Sigmoid colon (tissue), 6 donors: ENCODE measurements at regions not wholly inside any gene's neighbourhood (a gene's known extent, or its start where the extent isn't known, plus 50 kb on each side); places are given as distances from the start of the nearest gene placed in this dataset.

Experiments used
- DNase-seq: peaks from one replicate; pipeline ENCODE4 v3.0.0-alpha.2; 2019
- H3K27ac ChIP-seq, 4 donors: fragments of 200-600 bp; sonication (generic); one replicate each; pipeline ENCODE4 v1.5.1; 2016 to 2019; ENCODE audit warnings: mild to moderate bottlenecking in 1 of 4
- H3K27me3 ChIP-seq, 3 donors: fragments of 200-600 bp; sonication (generic); one replicate each; pipeline ENCODE4 v1.5.1; 2019; ENCODE audit warnings: mild to moderate bottlenecking in 1 of 3
- H3K36me3 ChIP-seq, 4 donors: fragments of 200-600 bp; sonication (generic); one replicate each; pipeline ENCODE4 v1.5.1; 2016 to 2019
- H3K4me1 ChIP-seq, 4 donors: fragments of 200-600 bp; sonication (generic); one replicate each; pipeline ENCODE4 v1.5.1; 2017 to 2019
- H3K4me3 ChIP-seq, 4 donors: fragments of 200-600 bp; sonication (generic); one replicate each; pipeline ENCODE4 v1.5.1; 2017 to 2019; ENCODE audit warnings: mild to moderate bottlenecking in 2 of 4, moderate library complexity in 1 of 4
- H3K9me3 ChIP-seq, 4 donors: fragments of 200-600 bp in 3 of 4; sonication (generic) in 3 of 4; one replicate each; pipeline versions ENCODE4 v1.5.1 to v1.6.1; 2013 to 2019
- CTCF ChIP-seq, 4 experiments: fragments of 450-650 bp in 3 of 4; fragments of 200-600 bp in 1 of 4; IDR thresholded peaks; one replicate each; pipeline ENCODE4 v1.5.1; 2016 to 2019; ENCODE audit warnings: antibody characterized with exemption in 4 of 4, mild to moderate bottlenecking in 3 of 4, moderate library complexity in 2 of 4
- EP300 ChIP-seq, 4 donors: sonication (generic); formaldehyde crosslinking; IDR thresholded peaks; one replicate each; pipeline ENCODE4 v1.6.1; 2017; ENCODE audit warnings: antibody characterized with exemption in 4 of 4
- POLR2A ChIP-seq, 2 donors: fragments of 450-650 bp; IDR thresholded peaks; one replicate each; pipeline ENCODE4 v1.6.1; 2016; ENCODE audit warnings: antibody characterized with exemption in 2 of 2, mild to moderate bottlenecking in 2 of 2, moderate library complexity in 2 of 2
- POLR2AphosphoS5 ChIP-seq, 4 donors: sonication (generic); formaldehyde crosslinking; IDR thresholded peaks; one replicate each; pipeline ENCODE4 v1.6.1; 2017; ENCODE audit warnings: antibody characterized with exemption in 4 of 4
- WGBS, 2 donors: extraction: QIAGEN DNeasy Blood & Tissue Kit; methylation state at CpG; one replicate each; pipeline ENCODE4 v1.1.7; 2013; 5-methylcytosine and 5-hydroxymethylcytosine counted together
- intact Hi-C: fragments of 100-400 bp; cut with DNase I; formaldehyde crosslinking; loops from one replicate; pipeline ENCODE4 v1.15.1; 2023
- donor health status: healthy with polysubstance abuse.
- donor health status: healthy.

- no peaks in the 10 kb centered on the region for H3K9me3 ChIP-seq
- 89 to 91% methylated on average over 1 of the region's 1 CpG for WGBS, 2 donors
- H3K27me3 ChIP-seq: no peaks in the 10 kb centered on the region
- H3K27ac ChIP-seq: no peak overlapping the region
- no peak for DNase-seq
- H3K36me3 ChIP-seq: no peaks in the 10 kb centered on the region
- TF ChIP-seq EP300 (IDR thresholded peaks at IDR 0.05) (no peak), CTCF (IDR thresholded peaks at IDR 0.05) (no peak), POLR2AphosphoS5 (IDR thresholded peaks at IDR 0.05) (no peak), POLR2A (IDR thresholded peaks at IDR 0.05) (no peak)
- intact Hi-C loops: no loop called here
- no peaks in the 10 kb centered on the region for H3K4me1 ChIP-seq
- no peak overlapping the region for H3K4me3 ChIP-seq
Observed at GRCh38 chr11:28965819-28966218, 857.6 kb downstream of the METTL15 start.

GRCh38 chr11:28964811-28965210, 856.6 kb downstream of the METTL15 start:
- Histone ChIP-seq H3K27ac (no peak overlapping the region), H3K4me1 (no peaks in the 10 kb centered on the region), H3K27me3 (no peaks in the 10 kb centered on the region), H3K9me3 (no peaks in the 10 kb centered on the region), H3K4me3 (no peak overlapping the region), H3K36me3 (no peaks in the 10 kb centered on the region)
- WGBS, 2 donors: 82 to 88% methylated on average over 1 of the region's 1 CpG
- no peak for DNase-seq
- TF ChIP-seq POLR2A (IDR thresholded peaks at IDR 0.05) (no peak), POLR2AphosphoS5 (IDR thresholded peaks at IDR 0.05) (no peak), CTCF (IDR thresholded peaks at IDR 0.05) (no peak), EP300 (IDR thresholded peaks at IDR 0.05) (no peak)
- intact Hi-C loops: no loop called here

GRCh38 chr11:28963187-28963586, 855.0 kb downstream of the METTL15 start:
- Histone ChIP-seq H3K36me3 (no peaks in the 10 kb centered on the region), H3K4me1 (no peaks in the 10 kb centered on the region), H3K9me3 (no peaks in the 10 kb centered on the region), H3K4me3 (no peak overlapping the region), H3K27me3 (no peaks in the 10 kb centered on the region), H3K27ac (no peak overlapping the region)
- intact Hi-C loops: no loop called here
- 26 to 41% methylated on average over 1 of the region's 1 CpG for WGBS, 2 donors
- DNase-seq: no peak
- TF ChIP-seq POLR2AphosphoS5 (IDR thresholded peaks at IDR 0.05) (no peak), EP300 (IDR thresholded peaks at IDR 0.05) (no peak), POLR2A (IDR thresholded peaks at IDR 0.05) (no peak), CTCF (IDR thresholded peaks at IDR 0.05) (no peak)

GRCh38 chr11:28962502-28962901, 854.3 kb downstream of the METTL15 start:
- intact Hi-C loops: no loop called here
- Histone ChIP-seq H3K36me3 (no peaks in the 10 kb centered on the region), H3K4me3 (no peak overlapping the region), H3K27ac (no peak overlapping the region), H3K4me1 (no peaks in the 10 kb centered on the region), H3K9me3 (no peaks in the 10 kb centered on the region), H3K27me3 (no peaks in the 10 kb centered on the region)
- 47 to 61% methylated on average over 5 of the region's 5 CpGs for WGBS, 2 donors
- TF ChIP-seq CTCF (IDR thresholded peaks at IDR 0.05) (no peak), EP300 (IDR thresholded peaks at IDR 0.05) (no peak)
- DNase-seq: no peak

- DNase-seq: no peak
- no peak for TF ChIP-seq POLR2AphosphoS5 (IDR thresholded peaks at IDR 0.05)
- TF ChIP-seq POLR2A (IDR thresholded peaks at IDR 0.05): no peak
- no peak for TF ChIP-seq EP300 (IDR thresholded peaks at IDR 0.05)
- WGBS, 2 donors: 53 to 63% methylated on average over 1 of the region's 1 CpG
- Histone ChIP-seq H3K4me1 (no peaks in the 10 kb centered on the region), H3K4me3 (no peak overlapping the region), H3K27ac (no peak overlapping the region), H3K9me3 (no peaks in the 10 kb centered on the region), H3K27me3 (no peaks in the 10 kb centered on the region), H3K36me3 (no peaks in the 10 kb centered on the region)
- intact Hi-C loops: no loop called here
Observed at GRCh38 chr11:28961726-28962125, 853.5 kb downstream of the METTL15 start.
